ENCODE measurements at regions not wholly inside any gene's neighbourhood (a gene's known extent, or its start where the extent isn't known, plus 50 kb on each side); places are given as distances from the start of the nearest gene placed in this dataset.

DNA sequence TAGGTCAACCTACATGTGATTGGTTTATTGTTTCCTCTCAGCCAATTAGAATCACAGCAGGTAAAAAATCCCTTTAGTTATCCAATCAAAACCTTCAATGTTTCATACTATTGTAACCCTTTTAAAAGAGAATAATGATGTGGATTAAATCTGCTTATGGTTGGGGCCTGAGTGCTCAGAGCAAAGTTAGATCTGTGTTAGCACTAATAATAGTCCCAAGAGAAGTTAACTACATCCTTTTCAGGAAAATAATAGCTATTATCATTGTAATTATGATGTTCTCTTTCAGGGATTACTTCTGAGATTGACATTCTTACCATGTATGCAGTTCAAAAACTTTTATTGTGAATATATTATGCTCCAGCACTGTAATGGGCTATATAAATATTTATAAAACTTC is 262.6 kb upstream of the ARX start:
- TF ChIP-seq ZNF274 (IDR thresholded peaks at IDR 0.05; ENCODE audit: low read depth, low read length) (no peak), YY1 (IDR thresholded peaks at IDR 0.05; ENCODE audit: insufficient read depth, insufficient read length) (no peak), SUZ12 (IDR thresholded peaks at IDR 0.05; ENCODE audit: extremely low read depth, insufficient read depth, insufficient read length) (no peak)

Data from NT2/D1 (cell line).